ENCODE measurements at regions not wholly inside any gene's neighbourhood (a gene's known extent, or its start where the extent isn't known, plus 50 kb on each side); places are given as distances from the start of the nearest gene placed in this dataset.

DNA sequence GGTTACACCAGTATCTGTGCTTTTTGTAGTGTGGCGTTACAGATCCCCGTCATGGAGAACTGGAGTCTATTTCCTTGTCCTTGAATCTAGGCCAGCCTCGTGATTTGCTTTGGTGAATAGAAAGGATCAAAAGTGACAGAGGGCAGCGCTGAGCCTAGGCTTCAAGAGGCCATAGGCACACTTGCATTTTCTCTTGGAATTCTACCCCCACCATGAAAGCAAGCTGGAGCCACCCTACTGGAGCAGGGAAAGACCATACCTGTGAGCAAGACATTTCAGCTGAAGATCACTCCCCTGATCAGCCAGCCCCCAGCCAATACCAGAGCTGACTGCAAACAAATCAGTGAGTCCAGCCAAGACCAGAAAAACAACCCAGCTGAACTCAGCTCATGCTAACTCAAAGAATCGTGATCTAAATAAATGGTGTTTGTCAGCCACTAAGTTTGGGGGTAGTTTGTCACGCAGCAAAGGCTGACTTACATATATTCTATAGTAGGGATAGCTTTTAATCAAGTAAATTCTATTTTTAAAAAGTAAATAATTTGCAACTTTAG lies 521.9 kb upstream of the TBX3 start:
- no peak for DNase-seq

DNA sequence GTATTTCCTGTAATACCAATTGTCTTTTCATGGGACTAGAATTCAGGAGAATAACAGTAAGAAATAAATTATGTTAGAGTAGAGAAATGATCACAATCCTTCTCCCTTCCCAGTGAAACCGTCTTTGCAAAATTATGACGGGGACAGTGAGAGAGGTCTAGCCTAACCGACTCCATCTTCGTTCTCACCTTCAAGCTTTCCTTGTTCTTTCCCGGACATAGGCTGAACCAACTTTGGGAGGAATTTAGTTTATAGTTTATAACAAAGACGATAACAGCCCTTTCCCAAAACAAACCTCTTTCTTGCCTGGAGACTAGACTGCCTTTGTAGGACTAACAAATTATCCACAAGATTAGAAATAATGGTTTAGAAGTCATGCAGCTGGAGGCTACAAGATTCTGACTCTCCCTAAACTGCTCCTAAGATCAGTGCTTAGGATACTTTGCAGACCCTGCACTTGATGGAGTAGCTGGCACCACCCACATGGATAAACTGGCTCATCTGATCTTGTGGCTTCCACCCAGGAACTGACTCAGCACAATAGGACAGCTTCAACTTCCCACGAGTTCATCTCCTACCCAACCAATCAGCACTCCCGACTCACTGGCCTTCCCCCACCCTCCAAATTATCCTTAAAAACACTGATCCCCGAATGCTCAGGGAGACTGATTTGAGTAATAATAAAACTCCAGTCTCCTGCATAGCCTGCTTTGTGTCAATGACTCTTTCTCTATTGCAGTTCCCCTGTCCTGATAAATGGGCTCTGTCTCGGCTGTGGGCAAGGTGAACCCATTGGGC lies 521.2 kb upstream of the TBX3 start:
- no peak for DNase-seq

GRCh38 chr12:115203701-115204100 lies 519.7 kb upstream of the TBX3 start:
- DNase-seq, result no peak

DNA sequence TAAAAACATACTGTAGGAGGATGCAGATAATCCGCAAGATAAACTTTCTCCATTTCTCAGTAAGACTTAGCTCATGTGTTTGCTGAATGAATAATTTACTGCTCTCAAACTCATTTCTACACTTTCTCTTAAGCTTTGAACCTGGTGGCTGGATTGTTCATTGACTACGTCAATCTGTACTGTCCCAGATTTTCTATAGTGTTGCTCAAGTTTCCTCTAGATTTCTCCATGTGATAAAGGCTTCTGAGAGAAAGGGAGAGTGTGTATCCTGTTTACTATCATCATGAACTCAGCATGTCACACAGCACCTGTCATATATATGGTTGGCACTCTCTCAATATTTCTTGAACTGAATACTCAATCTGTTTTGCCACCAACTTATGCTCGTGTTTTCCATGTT lies 518.0 kb upstream of the TBX3 start:
- DNase-seq, result no peak

DNA sequence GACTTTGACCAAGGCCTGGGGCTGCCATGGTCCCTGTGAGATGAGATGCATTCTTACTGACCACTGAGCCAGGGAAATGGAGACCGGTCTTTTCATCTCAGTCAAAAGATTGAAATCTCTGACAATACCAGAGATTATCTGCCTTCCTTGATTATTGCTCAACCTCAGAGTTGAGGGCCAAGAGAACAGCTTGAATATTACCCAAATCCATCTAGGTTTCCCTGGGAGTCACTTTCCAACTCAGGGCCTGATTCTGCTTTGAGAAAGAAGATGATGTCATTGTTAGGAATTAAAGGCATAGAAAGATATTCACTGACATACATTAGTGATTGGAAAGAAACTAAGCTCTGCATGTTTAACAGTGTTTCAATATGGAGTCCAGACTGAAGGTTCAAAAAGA lies 515.9 kb upstream of the TBX3 start:
- DNase-seq, result no peak

GRCh38 chr12:115194857-115195256 lies 510.9 kb upstream of the TBX3 start:
- DNase-seq, result no peak

- DNase-seq, result no peak
Observed at GRCh38 chr12:115194448-115194847, 510.5 kb upstream of the TBX3 start.

DNA sequence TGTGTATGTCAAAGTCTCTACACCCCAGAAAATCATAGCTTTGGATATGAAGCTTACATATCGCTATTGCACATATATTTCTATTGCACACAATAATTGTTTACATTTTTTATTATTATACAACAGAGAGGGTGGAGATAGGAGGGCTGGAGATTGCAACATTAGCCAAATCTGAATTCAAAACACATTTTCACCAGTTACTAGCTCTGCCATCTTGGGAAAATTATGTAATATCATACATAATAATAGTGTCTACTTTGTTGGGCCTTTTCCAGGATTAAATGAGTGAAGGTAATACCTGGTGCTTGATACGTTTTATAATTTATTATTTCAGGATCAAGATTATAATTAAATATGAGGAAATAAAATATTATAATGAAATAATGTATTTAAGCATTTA lies 507.4 kb upstream of the TBX3 start:
- DNase-seq, result no peak

- DNase-seq, result no peak
Observed at GRCh38 chr12:115190010-115190770, 506.2 kb upstream of the TBX3 start.

DNA sequence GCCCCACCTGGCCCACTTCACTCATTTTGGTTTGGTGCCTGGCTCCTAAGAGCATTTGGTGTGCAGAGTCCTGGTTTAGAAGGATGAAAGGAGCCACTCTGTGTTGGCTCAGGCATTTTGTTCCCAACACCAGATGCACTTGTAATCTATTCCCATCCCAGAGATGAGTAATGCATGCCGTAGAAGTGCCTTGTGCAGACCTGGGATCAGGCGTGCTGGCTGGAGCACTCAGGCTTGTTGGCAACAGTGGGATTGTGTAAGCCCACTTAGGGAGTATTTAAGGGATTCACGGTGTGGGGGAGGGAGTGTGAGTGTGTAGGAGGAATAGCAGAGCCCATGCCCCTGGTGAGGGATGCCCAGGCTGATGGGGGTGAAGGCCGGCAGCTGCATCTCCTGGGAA lies 501.5 kb upstream of the TBX3 start:
- DNase-seq, result no peak

- no peak for DNase-seq
Observed at GRCh38 chr12:115183752-115184151, 499.8 kb upstream of the TBX3 start.

GRCh38 chr12:115177899-115178298 lies 493.9 kb upstream of the TBX3 start:
- DNase-seq, result no peak

- DNase-seq, result no peak
Observed at GRCh38 chr12:115176741-115177400, 492.9 kb upstream of the TBX3 start.

DNA sequence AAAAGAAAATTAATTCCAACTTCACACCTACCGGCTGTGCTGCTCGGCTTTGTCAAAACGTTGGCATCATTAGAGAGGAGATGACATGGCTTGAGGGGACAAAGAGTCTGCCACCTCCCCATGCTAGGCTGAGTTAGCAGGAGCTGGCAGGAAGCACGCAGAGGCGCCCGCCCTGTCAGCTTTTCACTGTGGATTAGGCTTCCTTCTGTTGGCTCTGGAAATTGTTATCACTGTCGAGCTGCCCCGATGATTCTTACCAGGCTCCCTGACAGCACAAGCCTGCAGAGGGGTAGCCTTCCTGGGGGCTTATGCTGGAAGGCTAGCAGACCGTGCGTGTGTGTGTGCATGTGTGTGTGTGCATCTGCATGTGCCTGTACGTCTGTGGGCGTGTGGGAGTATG lies 490.9 kb upstream of the TBX3 start:
- no peak for DNase-seq

DNA sequence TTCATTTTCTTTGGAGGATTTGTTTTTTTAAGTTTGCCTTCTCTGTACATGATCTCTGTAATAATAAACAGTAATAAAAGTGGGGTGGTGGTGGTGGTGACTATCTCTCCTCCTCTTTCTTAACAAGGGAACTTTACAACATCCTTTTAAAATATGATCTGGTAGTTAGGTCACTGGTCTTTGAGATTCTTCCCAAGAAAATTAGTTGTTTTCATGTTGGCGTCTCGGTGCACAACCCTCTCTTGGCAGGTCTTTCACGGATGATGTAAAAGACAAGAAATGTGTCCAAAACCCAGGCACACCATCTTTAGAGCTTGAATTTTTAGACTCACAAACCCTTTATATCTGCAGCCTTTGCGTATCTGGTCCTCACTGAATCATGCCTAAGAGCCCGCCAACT lies 488.5 kb upstream of the TBX3 start:
- DNase-seq, result no peak

DNA sequence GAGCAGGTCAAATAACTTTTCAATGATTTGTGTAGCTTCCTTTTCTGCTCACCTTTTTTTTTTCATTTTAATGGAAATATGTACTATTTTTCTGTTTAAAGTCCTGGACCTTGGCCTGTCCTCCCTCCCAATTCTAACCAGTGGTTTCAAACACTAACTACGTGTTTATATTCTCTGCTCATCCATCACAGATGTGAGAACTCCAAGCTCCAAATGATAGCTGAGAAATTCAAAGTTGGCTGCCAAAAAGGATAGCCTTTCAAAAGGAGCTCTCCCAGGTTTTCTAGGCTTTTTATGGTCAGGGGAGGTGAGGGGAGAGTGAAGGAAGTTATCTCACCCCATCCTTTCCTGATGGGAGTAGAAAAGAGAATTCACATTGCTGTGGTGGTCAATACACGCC lies 486.0 kb upstream of the TBX3 start:
- no peak for DNase-seq

DNA sequence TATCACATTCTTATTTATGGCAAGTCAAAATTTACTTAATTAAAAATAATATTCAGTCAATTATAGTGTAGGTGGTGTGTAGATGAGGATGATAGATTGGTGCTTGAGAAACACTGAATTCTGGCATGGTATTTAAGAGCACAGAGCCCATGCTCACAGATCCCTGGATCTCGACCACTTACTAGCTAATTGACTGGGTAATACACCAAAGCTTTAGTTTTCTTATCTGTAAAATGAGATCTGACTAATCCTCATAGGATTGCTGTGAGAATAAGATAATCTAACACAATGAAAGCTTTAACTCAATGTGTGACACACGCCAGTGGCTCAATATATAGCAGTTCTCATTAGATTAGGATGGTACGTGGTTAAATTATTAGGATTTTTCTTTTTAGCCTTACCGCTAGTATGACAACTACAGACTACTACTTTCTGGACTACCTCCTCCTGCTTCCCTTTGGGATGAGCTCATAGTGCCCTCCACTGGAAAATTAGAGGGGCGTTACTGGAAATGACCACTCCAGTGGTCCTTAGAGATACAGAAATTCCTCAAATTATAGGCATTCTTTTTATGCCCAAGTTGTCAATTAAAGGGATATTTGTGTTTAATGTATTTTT lies 482.8 kb upstream of the TBX3 start:
- DNase-seq, result no peak

DNA sequence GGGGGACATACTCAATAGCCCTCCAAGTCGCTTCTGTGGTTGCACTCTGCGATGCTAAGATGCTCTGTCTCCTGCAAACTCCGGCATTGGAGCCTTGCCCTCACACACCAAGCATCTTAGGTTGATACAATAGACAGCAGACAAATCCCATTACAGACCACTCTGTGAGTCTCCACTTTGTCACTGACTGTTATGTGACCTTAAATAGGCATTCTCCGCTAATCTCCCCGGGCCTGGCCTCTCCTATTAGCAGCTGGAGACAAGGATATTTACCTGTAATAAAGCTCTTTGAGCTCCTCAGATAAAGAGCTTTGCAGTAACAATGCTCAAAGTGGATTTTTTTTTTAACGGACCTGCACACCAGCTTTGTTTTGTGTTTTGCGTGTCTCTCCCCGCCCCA lies 479.7 kb upstream of the TBX3 start:
- no peak for DNase-seq

DNA sequence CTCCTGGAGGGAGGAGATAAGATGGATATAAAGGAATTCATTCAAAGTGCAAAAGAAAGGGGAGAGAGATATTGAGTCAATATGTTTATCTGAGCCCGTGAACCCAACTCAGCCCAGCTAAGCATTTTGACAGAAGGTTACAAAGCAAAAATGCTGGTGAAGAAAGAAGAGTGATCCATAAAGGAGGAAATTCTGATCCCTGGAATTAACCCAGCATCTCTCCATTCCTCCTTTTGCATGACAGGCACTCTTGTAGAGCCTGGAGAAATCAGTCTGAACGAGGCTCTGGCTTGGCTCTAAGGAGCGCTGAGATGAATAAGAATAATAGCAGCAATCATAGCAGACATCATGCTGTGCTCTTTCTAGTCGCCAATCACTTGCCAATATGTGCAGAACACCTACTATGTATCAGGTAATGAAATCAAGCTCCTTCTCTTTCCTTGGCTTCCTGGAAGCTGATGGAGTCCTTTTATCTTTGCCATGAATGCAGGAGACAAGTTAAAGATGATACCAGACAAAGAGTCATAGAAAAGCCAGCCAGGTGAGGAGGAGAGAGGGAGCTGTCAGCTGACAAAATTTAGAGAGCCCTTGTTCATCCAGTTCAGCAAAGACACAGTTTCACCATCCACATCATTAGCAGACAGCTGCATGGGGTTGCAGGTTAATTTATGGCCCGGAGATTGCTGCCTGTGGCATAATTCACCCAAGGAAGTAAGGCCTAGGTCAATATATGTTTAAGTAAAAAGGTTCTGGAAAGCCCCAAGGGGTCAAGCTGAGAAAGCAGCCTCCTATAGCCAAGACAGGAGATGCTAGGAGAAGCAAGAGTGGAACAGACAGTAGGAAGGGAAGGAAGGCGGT lies 476.5 kb upstream of the TBX3 start:
- DNase-seq, result no peak

DNA sequence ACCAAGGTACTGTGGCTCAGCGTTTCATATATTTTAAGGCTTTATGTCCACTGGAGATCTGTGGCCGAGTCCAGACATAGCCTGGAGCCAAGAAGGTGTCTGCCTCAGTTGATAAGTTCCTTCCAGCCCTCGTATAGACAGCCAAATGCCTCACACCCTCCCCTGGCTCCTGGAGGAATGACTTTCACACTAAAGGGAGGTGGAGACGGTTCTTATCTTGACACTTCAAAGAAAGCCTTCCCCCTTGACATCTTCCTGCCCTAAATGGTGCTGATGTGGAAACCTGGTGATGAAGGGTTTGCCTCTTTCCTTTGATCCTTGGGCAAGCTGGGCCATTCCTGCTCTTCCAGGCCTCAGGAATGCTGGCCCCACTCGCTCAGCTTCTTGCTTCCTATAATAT lies 474.8 kb upstream of the TBX3 start:
- no peak for DNase-seq

- no peak for DNase-seq
Observed at GRCh38 chr12:115155665-115156645, 472.0 kb upstream of the TBX3 start.

Data from midbrain (tissue), 1 donor.